ENCODE measurements at regions not wholly inside any gene's neighbourhood (a gene's known extent, or its start where the extent isn't known, plus 50 kb on each side); places are given as distances from the start of the nearest gene placed in this dataset.

DNA sequence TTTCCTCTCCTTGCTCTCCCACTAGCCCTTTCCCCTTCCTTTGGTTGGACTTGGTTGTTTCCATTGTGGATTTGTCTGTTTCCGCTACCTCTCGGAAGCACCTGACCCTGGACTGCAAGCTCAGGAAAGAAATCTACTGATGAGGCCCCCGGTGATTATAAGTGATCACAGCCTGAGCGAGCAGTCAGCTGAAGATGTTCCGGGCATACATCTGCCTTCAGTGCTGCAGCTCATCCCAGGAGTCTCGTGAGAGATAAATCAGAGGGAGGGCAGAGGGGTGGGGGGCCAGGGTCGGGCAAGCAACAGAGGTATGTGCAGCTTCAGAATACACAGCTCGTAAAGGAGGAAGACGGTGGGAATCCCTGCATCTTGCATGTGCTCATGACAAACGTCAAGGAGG lies 102.1 kb downstream of the MRPL46 start:
- no peak overlapping the region for H2BK120ac ChIP-seq (ENCODE audit: insufficient read depth, low read length, poor library complexity)
- no peak overlapping the region for H4K12ac ChIP-seq (ENCODE audit: low read depth, low read length)
- H3K4me2 ChIP-seq (ENCODE audit: low read length), result no peak overlapping the region
- no peak overlapping the region for H4K8ac ChIP-seq (ENCODE audit: low read depth, low read length)
- WGBS (ENCODE audit: extremely low coverage, insufficient coverage, insufficient read length), result no CpG with 5 or more reads among the region's 10 CpGs
- no peaks in the 10 kb centered on the region for H3K79me1 ChIP-seq (ENCODE audit: low read length)
- H2AFZ ChIP-seq (ENCODE audit: insufficient read depth, low read length, poor library complexity), result no peak overlapping the region
- no peak overlapping the region for H3K4ac ChIP-seq (ENCODE audit: low read depth, low read length)
- DNase-seq, result no peak
- H3K27ac ChIP-seq (ENCODE audit: low read depth, low read length), result no peak overlapping the region
- no peak overlapping the region for H2AK5ac ChIP-seq (ENCODE audit: low read length)
- H3K4me3 ChIP-seq (ENCODE audit: low read depth, low read length), result no peak overlapping the region
- no peak overlapping the region for H4K91ac ChIP-seq (ENCODE audit: low read depth, low read length)
- H3K14ac ChIP-seq (ENCODE audit: low read length), result no peak overlapping the region
- H3K4me1 ChIP-seq (ENCODE audit: control insufficient read depth in 1 of 2, insufficient read depth in 2 of 2, low read length in 2 of 2), result no peaks in the 10 kb centered on the region
- no peaks in the 10 kb centered on the region for H3K27me3 ChIP-seq (ENCODE audit: insufficient read depth, low read length)
- no peak overlapping the region for H3K9ac ChIP-seq (ENCODE audit: low read length)
- H3K9me3 ChIP-seq (ENCODE audit: insufficient read depth, low read depth, low read length), result peaks cover 6% of the 10 kb centered on the region
- H3K18ac ChIP-seq (ENCODE audit: low read length), result no peak overlapping the region
- H3K79me2 ChIP-seq (ENCODE audit: control insufficient read depth, insufficient read depth, low read length, poor library complexity), result no peaks in the 10 kb centered on the region
- no peak overlapping the region for H2BK12ac ChIP-seq (ENCODE audit: low read length)
- H3K36me3 ChIP-seq (ENCODE audit: control insufficient read depth in 1 of 2, insufficient read depth in 2 of 2, low read length in 2 of 2), result no peaks in the 10 kb centered on the region
- no peak overlapping the region for H3K23ac ChIP-seq (ENCODE audit: low read length)
- no peak overlapping the region for H2BK5ac ChIP-seq (ENCODE audit: low read depth, low read length, poor library complexity)

DNA sequence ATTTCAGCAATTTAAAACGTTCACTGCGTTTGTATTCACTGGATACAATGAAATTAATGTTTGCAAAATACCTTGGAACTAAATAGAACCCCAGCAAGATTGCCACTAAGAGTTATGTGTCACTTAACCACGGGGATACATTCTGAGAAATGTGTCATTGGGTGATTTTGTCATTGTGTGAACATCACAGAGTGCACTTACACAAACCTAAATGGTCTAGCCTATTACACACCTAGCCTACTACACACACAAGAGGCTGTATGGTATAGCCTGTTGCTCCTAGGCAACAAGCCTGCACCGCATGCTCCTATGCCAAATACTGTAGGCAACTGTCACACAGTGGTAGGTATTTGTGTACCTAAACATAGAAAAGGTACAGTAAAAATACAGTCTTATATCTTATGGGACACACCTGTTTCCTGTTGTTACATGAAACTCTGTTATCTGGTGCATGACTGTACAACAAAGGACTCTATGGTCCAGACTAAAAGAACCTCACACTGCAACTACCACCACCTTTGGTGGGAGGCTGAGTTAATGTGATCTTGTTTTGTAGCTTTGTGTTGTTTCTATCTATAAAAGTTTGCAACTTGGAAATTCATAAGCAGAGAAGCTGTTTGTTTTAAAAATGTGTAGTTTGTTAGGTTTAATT lies 92.2 kb upstream of the NTRK3 start:
- no peaks in the 10 kb centered on the region for H3K79me1 ChIP-seq (ENCODE audit: low read length)
- H3K79me2 ChIP-seq (ENCODE audit: control insufficient read depth, insufficient read depth, low read length, poor library complexity), result no peaks in the 10 kb centered on the region
- no peak overlapping the region for H3K4ac ChIP-seq (ENCODE audit: low read depth, low read length)
- H2BK5ac ChIP-seq (ENCODE audit: low read depth, low read length, poor library complexity), result no peak overlapping the region
- peaks cover 0 to 5% of the 10 kb centered on the region in 2 experiments for H3K4me1 ChIP-seq (ENCODE audit: control insufficient read depth in 1 of 2, insufficient read depth in 2 of 2, low read length in 2 of 2)
- H3K23ac ChIP-seq (ENCODE audit: low read length), result no peak overlapping the region
- no peak overlapping the region for H2AFZ ChIP-seq (ENCODE audit: insufficient read depth, low read length, poor library complexity)
- no peak overlapping the region for H3K18ac ChIP-seq (ENCODE audit: low read length)
- H3K27ac ChIP-seq (ENCODE audit: low read depth, low read length), result no peak overlapping the region
- H4K91ac ChIP-seq (ENCODE audit: low read depth, low read length), result no peak overlapping the region
- no peak overlapping the region for H3K4me2 ChIP-seq (ENCODE audit: low read length)
- no peak overlapping the region for H2AK5ac ChIP-seq (ENCODE audit: low read length)
- no peak overlapping the region for H4K8ac ChIP-seq (ENCODE audit: low read depth, low read length)
- H3K9ac ChIP-seq (ENCODE audit: low read length), result no peak overlapping the region
- no peak overlapping the region for H3K14ac ChIP-seq (ENCODE audit: low read length)
- H3K9me3 ChIP-seq (ENCODE audit: insufficient read depth, low read depth, low read length), result no peaks in the 10 kb centered on the region
- no peak overlapping the region for H3K4me3 ChIP-seq (ENCODE audit: low read depth, low read length)
- 100% methylated on average over 2 of the region's 4 CpGs for WGBS (ENCODE audit: extremely low coverage, insufficient coverage, insufficient read length)
- no peak for DNase-seq
- H4K12ac ChIP-seq (ENCODE audit: low read depth, low read length), result no peak overlapping the region
- H2BK120ac ChIP-seq (ENCODE audit: insufficient read depth, low read length, poor library complexity), result no peak overlapping the region
- no peaks in the 10 kb centered on the region for H3K27me3 ChIP-seq (ENCODE audit: insufficient read depth, low read length)
- H2BK12ac ChIP-seq (ENCODE audit: low read length), result no peak overlapping the region
- no peaks in the 10 kb centered on the region for H3K36me3 ChIP-seq (ENCODE audit: control insufficient read depth in 1 of 2, insufficient read depth in 2 of 2, low read length in 2 of 2)

- Histone ChIP-seq H3K14ac (ENCODE audit: low read length) (no peak overlapping the region), H3K9ac (ENCODE audit: low read length) (no peak overlapping the region), H2AK5ac (ENCODE audit: low read length) (no peak overlapping the region), H3K4me1 (ENCODE audit: control insufficient read depth in 1 of 2, insufficient read depth in 2 of 2, low read length in 2 of 2) (peaks cover 0 to 5% of the 10 kb centered on the region in 2 experiments), H2BK12ac (ENCODE audit: low read length) (no peak overlapping the region), H2BK5ac (ENCODE audit: low read depth, low read length, poor library complexity) (no peak overlapping the region), H2BK120ac (ENCODE audit: insufficient read depth, low read length, poor library complexity) (no peak overlapping the region), H3K36me3 (ENCODE audit: control insufficient read depth in 1 of 2, insufficient read depth in 2 of 2, low read length in 2 of 2) (no peaks in the 10 kb centered on the region), H4K91ac (ENCODE audit: low read depth, low read length) (no peak overlapping the region), H4K8ac (ENCODE audit: low read depth, low read length) (no peak overlapping the region), H3K4me2 (ENCODE audit: low read length) (no peak overlapping the region), H3K23ac (ENCODE audit: low read length) (no peak overlapping the region), H4K12ac (ENCODE audit: low read depth, low read length) (no peak overlapping the region), H3K9me3 (ENCODE audit: insufficient read depth, low read depth, low read length) (no peaks in the 10 kb centered on the region), H3K27ac (ENCODE audit: low read depth, low read length) (no peak overlapping the region), H3K79me2 (ENCODE audit: control insufficient read depth, insufficient read depth, low read length, poor library complexity) (no peaks in the 10 kb centered on the region), H3K79me1 (ENCODE audit: low read length) (no peaks in the 10 kb centered on the region), H3K27me3 (ENCODE audit: insufficient read depth, low read length) (no peaks in the 10 kb centered on the region), H3K4me3 (ENCODE audit: low read depth, low read length) (no peak overlapping the region), H2AFZ (ENCODE audit: insufficient read depth, low read length, poor library complexity) (no peak overlapping the region), H3K4ac (ENCODE audit: low read depth, low read length) (no peak overlapping the region), H3K18ac (ENCODE audit: low read length) (no peak overlapping the region)
- no peak for DNase-seq
- no CpG with 5 or more reads among the region's 4 CpGs for WGBS (ENCODE audit: extremely low coverage, insufficient coverage, insufficient read length)
Measured at GRCh38 chr15:88345962-88346361, 89.4 kb upstream of the NTRK3 start.

DNA sequence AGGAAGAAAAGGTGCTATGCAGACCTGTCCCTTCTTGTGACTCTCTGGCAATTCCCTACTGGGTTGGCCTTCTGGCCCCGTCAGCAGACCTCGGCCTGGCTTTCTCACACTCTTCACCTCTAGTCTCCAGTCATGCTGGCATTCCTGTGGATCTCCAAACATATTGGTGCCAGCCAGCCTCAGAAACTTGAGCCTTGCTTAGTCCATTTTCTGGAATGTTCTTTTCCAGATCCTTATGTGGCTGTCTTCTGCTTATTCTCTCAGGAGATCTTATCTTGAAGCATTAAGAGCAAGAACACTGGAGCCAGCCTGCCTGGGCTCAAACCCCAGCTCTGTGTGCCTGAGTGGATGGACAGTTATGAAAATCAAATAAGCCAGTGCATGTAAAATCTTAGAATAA lies 88.2 kb upstream of the NTRK3 start:
- no peak overlapping the region for H3K4ac ChIP-seq (ENCODE audit: low read depth, low read length)
- no CpG with 5 or more reads among the region's 2 CpGs for WGBS (ENCODE audit: extremely low coverage, insufficient coverage, insufficient read length)

More for the DNA sequence above, 88.2 kb upstream of the NTRK3 start:
- H2BK5ac ChIP-seq (ENCODE audit: low read depth, low read length, poor library complexity), result no peak overlapping the region
- H3K4me3 ChIP-seq (ENCODE audit: low read depth, low read length), result no peak overlapping the region
- no peak overlapping the region for H4K12ac ChIP-seq (ENCODE audit: low read depth, low read length)
- H2AK5ac ChIP-seq (ENCODE audit: low read length), result no peak overlapping the region
- H3K27me3 ChIP-seq (ENCODE audit: insufficient read depth, low read length), result no peaks in the 10 kb centered on the region
- no peak overlapping the region for H2BK120ac ChIP-seq (ENCODE audit: insufficient read depth, low read length, poor library complexity)
- H3K27ac ChIP-seq (ENCODE audit: low read depth, low read length), result peak overlapping the region; percentile 21
- peaks cover 0 to 5% of the 10 kb centered on the region in 2 experiments for H3K4me1 ChIP-seq (ENCODE audit: control insufficient read depth in 1 of 2, insufficient read depth in 2 of 2, low read length in 2 of 2)
- H3K9ac ChIP-seq (ENCODE audit: low read length), result no peak overlapping the region
- H3K9me3 ChIP-seq (ENCODE audit: insufficient read depth, low read depth, low read length), result peaks cover 2% of the 10 kb centered on the region
- H3K36me3 ChIP-seq (ENCODE audit: control insufficient read depth in 1 of 2, insufficient read depth in 2 of 2, low read length in 2 of 2), result no peaks in the 10 kb centered on the region
- no peak overlapping the region for H3K4me2 ChIP-seq (ENCODE audit: low read length)
- H3K23ac ChIP-seq (ENCODE audit: low read length), result no peak overlapping the region
- H4K91ac ChIP-seq (ENCODE audit: low read depth, low read length), result no peak overlapping the region
- H3K79me2 ChIP-seq (ENCODE audit: control insufficient read depth, insufficient read depth, low read length, poor library complexity), result no peaks in the 10 kb centered on the region
- H4K8ac ChIP-seq (ENCODE audit: low read depth, low read length), result no peak overlapping the region
- no peaks in the 10 kb centered on the region for H3K79me1 ChIP-seq (ENCODE audit: low read length)
- H3K14ac ChIP-seq (ENCODE audit: low read length), result no peak overlapping the region
- H3K18ac ChIP-seq (ENCODE audit: low read length), result no peak overlapping the region
- H2BK12ac ChIP-seq (ENCODE audit: low read length), result no peak overlapping the region
- no peak for DNase-seq
- no peak overlapping the region for H2AFZ ChIP-seq (ENCODE audit: insufficient read depth, low read length, poor library complexity)

Data from trophoblast cell (in vitro differentiated cells and primary cell).